GM12891 (cell line): ENCODE measurements at regions not wholly inside any gene's neighbourhood (a gene's known extent, or its start where the extent isn't known, plus 50 kb on each side); places are given as distances from the start of the nearest gene placed in this dataset.

Source experiments
- POLR2A ChIP-seq: IDR thresholded peaks from 2 replicates; pipeline ENCODE4 v1.6.1; 2011; ENCODE audit warnings: low read depth, low read length, control low read depth
- POLR2AphosphoS5 ChIP-seq: IDR thresholded peaks from 2 replicates; pipeline ENCODE4 v1.6.1; 2011; ENCODE audit warnings: low read depth, low read length, control low read depth
- SPI1 ChIP-seq: IDR thresholded peaks from 2 replicates; pipeline ENCODE4 v1.6.1; 2011; ENCODE audit warnings: low read depth, low read length, control low read depth
- TAF1 ChIP-seq: IDR thresholded peaks from 2 replicates; pipeline ENCODE4 v1.6.1; 2011; ENCODE audit warnings: low read depth, low read length, control low read depth

DNA sequence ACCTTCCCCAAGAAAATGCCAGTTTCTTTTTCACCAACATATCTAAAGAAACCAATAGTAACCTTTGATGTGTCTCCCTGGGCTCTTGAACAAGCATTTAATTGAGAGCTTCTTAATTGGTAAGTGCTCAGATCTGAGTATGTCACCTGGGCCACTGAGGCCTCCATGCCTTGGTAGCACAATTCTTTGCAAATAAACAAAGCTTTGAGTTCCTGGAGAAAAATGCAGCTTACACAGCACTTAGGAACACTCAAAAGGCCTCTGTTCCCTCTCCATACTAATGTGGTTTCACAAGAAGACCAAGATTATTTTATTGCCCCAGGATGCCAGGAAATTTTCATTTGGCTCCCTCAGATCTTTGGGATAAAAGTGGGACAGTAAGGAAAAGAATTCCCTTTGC lies 217.6 kb upstream of the CEP162 start:
- no peak for TF ChIP-seq TAF1
- no peak for TF ChIP-seq POLR2A
- TF ChIP-seq POLR2AphosphoS5 = no peak
- TF ChIP-seq SPI1 = no peak
